GM12865 (cell line): ENCODE measurements at regions not wholly inside any gene's neighbourhood (a gene's known extent, or its start where the extent isn't known, plus 50 kb on each side); places are given as distances from the start of the nearest gene placed in this dataset.

Experiments used
- DNase-seq: peaks from one replicate; pipeline ENCODE4 v3.0.0; 2010; ENCODE audit warnings: low read depth
- H3K4me3 ChIP-seq: 2 replicates; pipeline ENCODE4 v1.5.1; 2011; ENCODE audit warnings: mild to moderate bottlenecking, low read depth, low read length, control low read depth
- TF ChIP-seq, protein P1 (sequence below): IDR thresholded peaks from 2 replicates; pipeline ENCODE4 v1.5.1; 2011; ENCODE audit warnings: low read length, control low read depth, low read depth, inconsistent platforms; ENCODE audit not compliant: insufficient read depth; ENCODE audit errors: missing control alignments

- DNase-seq = no peak
- no peak overlapping the region for H3K4me3 ChIP-seq
- TF ChIP-seq, protein P1, sequence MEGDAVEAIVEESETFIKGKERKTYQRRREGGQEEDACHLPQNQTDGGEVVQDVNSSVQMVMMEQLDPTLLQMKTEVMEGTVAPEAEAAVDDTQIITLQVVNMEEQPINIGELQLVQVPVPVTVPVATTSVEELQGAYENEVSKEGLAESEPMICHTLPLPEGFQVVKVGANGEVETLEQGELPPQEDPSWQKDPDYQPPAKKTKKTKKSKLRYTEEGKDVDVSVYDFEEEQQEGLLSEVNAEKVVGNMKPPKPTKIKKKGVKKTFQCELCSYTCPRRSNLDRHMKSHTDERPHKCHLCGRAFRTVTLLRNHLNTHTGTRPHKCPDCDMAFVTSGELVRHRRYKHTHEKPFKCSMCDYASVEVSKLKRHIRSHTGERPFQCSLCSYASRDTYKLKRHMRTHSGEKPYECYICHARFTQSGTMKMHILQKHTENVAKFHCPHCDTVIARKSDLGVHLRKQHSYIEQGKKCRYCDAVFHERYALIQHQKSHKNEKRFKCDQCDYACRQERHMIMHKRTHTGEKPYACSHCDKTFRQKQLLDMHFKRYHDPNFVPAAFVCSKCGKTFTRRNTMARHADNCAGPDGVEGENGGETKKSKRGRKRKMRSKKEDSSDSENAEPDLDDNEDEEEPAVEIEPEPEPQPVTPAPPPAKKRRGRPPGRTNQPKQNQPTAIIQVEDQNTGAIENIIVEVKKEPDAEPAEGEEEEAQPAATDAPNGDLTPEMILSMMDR = no peak
These were observed 135.8 kb upstream of the SPON1 start for GRCh38 chr11:13826505-13827278.

DNA sequence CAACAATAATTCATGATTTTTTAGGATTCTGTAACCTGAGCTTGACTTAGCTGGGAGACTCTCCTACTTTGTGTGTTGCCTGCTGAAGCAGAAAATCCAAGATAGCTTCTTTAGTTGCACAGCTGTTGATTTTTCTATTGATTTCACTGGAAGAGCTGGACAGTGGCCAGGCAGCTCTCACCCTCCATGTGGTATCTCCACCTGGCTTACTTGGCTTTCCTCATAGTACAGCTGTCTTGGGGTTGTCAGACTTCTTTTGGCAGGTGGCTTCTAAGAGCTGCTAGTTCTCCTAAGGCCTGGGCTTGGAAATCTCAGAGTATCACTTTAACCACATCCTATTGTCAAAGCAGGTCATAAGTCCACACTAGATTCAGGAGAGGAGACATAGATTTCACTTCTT is 130.8 kb upstream of the SPON1 start:
- no peak for DNase-seq
- H3K4me3 ChIP-seq = no peak overlapping the region
- TF ChIP-seq, protein P1 = no peak

DNA sequence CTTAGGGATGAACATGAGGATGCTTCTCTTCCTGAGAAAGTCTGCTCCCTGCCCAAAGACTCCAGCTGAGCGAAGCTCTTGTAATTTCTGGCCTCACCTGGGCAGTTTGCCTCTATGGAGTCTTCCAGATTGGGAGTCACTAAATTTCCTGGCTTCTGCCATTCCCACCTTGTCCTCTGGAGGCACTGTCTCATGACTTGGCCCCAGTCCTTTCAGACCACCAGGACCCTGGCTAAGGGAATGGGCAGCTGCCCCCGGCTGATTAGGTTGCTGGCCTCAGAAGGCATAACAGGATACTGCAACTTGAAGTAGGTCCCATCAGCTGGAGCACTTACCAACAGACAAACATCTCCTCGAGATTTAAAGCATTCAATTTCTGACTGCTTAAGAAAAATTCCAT is 128.1 kb upstream of the SPON1 start:
- no peak for DNase-seq
- no peak overlapping the region for H3K4me3 ChIP-seq

DNA sequence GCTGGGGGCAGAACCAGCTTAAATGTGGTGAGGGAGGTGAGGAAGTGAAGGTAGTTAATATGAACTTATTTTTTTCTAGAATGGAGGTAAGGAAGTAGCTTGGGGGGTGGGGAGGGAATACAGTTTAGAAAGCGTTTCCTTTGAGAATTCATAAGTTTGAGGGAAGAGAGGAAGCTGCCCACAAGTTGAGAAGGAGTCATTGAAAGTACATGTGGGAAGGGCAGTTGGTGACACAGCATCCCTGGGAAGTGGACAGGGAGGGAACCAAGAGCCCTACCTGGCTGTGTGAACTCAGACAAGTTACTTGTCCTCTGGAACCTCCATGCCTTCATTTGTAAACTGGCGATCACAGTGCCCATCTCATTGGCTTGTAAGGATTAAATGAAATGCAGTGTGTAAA is 125.9 kb upstream of the SPON1 start:
- no peak overlapping the region for H3K4me3 ChIP-seq
- TF ChIP-seq, protein P1 = no peak
- no peak for DNase-seq

More for the DNA sequence above, 128.1 kb upstream of the SPON1 start:
- TF ChIP-seq, protein P1 = peak; percentile 42

DNA sequence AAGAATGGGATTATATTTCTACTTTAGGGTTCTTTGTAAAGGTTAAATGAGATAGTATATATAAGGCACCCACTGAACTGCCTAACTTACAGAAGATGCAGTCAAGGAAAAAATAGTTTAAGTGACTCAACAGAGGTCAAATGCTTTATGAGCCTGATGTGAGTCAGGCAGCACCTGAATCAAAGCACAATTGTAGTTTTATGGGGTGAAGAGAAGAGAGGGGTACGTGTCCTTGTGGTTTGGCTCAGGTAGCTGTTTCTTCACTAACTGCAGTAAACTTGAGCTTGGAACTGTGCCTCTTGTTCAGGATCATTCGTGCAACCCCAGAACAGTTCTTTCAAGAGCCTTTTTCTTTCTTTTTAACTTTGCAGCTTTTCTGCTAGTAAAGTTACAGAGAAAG is 125.2 kb upstream of the SPON1 start:
- DNase-seq = no peak
- H3K4me3 ChIP-seq = no peak overlapping the region
- TF ChIP-seq, protein P1 = no peak

DNA sequence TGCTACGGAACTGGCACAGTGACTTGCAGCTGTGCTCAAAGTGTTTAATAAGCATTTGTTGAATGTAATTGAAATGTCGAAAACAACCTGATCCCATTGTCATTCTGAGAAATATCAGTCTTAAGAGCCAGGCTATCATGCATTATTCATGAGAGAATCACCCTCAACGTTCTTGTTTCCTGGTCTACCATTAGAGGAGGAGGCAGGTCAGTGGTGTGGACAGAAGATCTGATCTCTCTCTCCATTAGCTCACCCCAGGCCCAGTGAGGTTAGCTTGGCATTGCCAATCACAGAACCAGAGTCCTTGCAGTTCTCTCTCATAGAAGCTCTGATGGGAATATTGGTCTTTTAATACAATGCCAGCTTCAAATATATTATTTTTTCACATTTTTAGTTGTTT is 121.1 kb upstream of the SPON1 start:
- TF ChIP-seq, protein P1 = no peak
- no peak for DNase-seq
- H3K4me3 ChIP-seq = no peak overlapping the region

- DNase-seq = no peak
- TF ChIP-seq, protein P1 = no peak
- no peak overlapping the region for H3K4me3 ChIP-seq
These were observed 114.5 kb upstream of the SPON1 start for GRCh38 chr11:13848031-13848430.
